Neural progenitor cell (in vitro differentiated cells): ENCODE measurements at regions not wholly inside any gene's neighbourhood (a gene's known extent, or its start where the extent isn't known, plus 50 kb on each side); places are given as distances from the start of the nearest gene placed in this dataset.

Experiments
- DNase-seq: peaks from one replicate; pipeline ENCODE4 v3.0.0-alpha.2; 2016; ENCODE audit warnings: low spot score
- H2AFZ ChIP-seq: fragments of 200-600 bp; sonication (generic); replicated peaks from 2 replicates; pipeline ENCODE4 v1.6.1; 2016; ENCODE audit warnings: antibody characterized with exemption
- H3F3A ChIP-seq: fragments of 200-600 bp; sonication (generic); 2 replicates; pipeline ENCODE4 v1.6.1; 2016; ENCODE audit warnings: antibody characterized with exemption, low read depth
- H3K27ac ChIP-seq: fragments of 200-600 bp; sonication (generic); 2 replicates; pipeline ENCODE4 v1.5.1; 2016; ENCODE audit warnings: mild to moderate bottlenecking
- H3K27me3 ChIP-seq: fragments of 200-600 bp; sonication (generic); 2 replicates; pipeline ENCODE4 v1.6.1; 2016; ENCODE audit warnings: mild to moderate bottlenecking, moderate library complexity
- H3K36me3 ChIP-seq: fragments of 200-600 bp; sonication (generic); 2 replicates; pipeline ENCODE4 v1.5.1; 2016
- H3K4me1 ChIP-seq: fragments of 200-600 bp; sonication (generic); 2 replicates; pipeline ENCODE4 v1.6.1; 2016; ENCODE audit warnings: mixed run types
- H3K4me2 ChIP-seq: fragments of 200-600 bp; sonication (generic); 2 replicates; pipeline ENCODE4 v1.6.1; 2016
- H3K4me3 ChIP-seq: fragments of 200-600 bp; sonication (generic); 2 replicates; pipeline ENCODE4 v1.5.1; 2016
- H3K79me2 ChIP-seq: fragments of 200-600 bp; sonication (generic); 2 replicates; pipeline ENCODE4 v1.6.1; 2016; ENCODE audit warnings: low read depth
- H3K9ac ChIP-seq: fragments of 200-600 bp; sonication (generic); 2 replicates; pipeline ENCODE4 v1.6.1; 2016
- H3K9me3 ChIP-seq: fragments of 200-600 bp; sonication (generic); 2 replicates; pipeline ENCODE4 v1.5.1; 2016; ENCODE audit warnings: low read depth
- H4K20me1 ChIP-seq: fragments of 200-600 bp; sonication (generic); 2 replicates; pipeline ENCODE4 v1.6.1; 2016; ENCODE audit warnings: low read depth
- H3K27ac Mint-ChIP-seq: 3 replicates; pipeline ENCODE4 v1.8.0; 2021; ENCODE audit warnings: mixed read lengths
- H3K27me3 Mint-ChIP-seq: 2 replicates; pipeline ENCODE4 v1.8.0; 2022; ENCODE audit warnings: low read depth, mild to moderate bottlenecking, inconsistent platforms, moderate library complexity, mixed read lengths; ENCODE audit not compliant: insufficient read depth
- H3K36me3 Mint-ChIP-seq: 3 replicates; pipeline ENCODE4 v1.8.0; 2021; ENCODE audit warnings: mixed read lengths
- H3K4me1 Mint-ChIP-seq: 3 replicates; pipeline ENCODE4 v1.8.0; 2021; ENCODE audit warnings: mixed read lengths
- H3K4me3 Mint-ChIP-seq: 3 replicates; pipeline ENCODE4 v1.8.0; 2021; ENCODE audit warnings: mild to moderate bottlenecking, moderate library complexity, mixed read lengths
- H3K9me3 Mint-ChIP-seq: 3 replicates; pipeline ENCODE4 v1.8.0; 2020; ENCODE audit warnings: mixed read lengths
- EZH2 ChIP-seq: fragments of 200-600 bp; sonication (generic); IDR thresholded peaks from 2 replicates; pipeline ENCODE4 v1.6.1; 2017; ENCODE audit warnings: antibody characterized with exemption, mild to moderate bottlenecking, moderate library complexity
- EZH2phosphoT487 ChIP-seq: fragments of 200-600 bp; sonication (generic); IDR thresholded peaks from 2 replicates; pipeline ENCODE4 v1.6.1; 2017; ENCODE audit warnings: antibody characterized with exemption
- TF ChIP-seq, protein P1 (sequence below): fragments of 200-600 bp; sonication (generic); IDR thresholded peaks from 2 replicates; pipeline ENCODE4 v1.5.1; 2017; ENCODE audit warnings: antibody characterized with exemption, mild to moderate bottlenecking

- peak; percentile 73 for DNase-seq
- Histone ChIP-seq H4K20me1 (no peaks in the 10 kb centered on the region), H3K4me3 (no peak overlapping the region), H3K9ac (no peak overlapping the region), H3K36me3 (no peaks in the 10 kb centered on the region), H3K4me1 (peaks cover 3% of the 10 kb centered on the region), H3K9me3 (no peaks in the 10 kb centered on the region), H3K27ac (no peak overlapping the region), H3F3A (no peaks in the 10 kb centered on the region), H2AFZ (no peak overlapping the region), H3K27me3 (no peaks in the 10 kb centered on the region), H3K4me2 (no peak overlapping the region), H3K79me2 (no peaks in the 10 kb centered on the region)
- Mint-ChIP-seq H3K27ac (peak overlapping the region; percentile 11), H3K9me3 (peaks cover 4% of the 10 kb centered on the region), H3K36me3 (no peaks in the 10 kb centered on the region), H3K27me3 (peaks cover 4% of the 10 kb centered on the region), H3K4me3 (no peak overlapping the region), H3K4me1 (peaks cover 5% of the 10 kb centered on the region)
- no peak for TF ChIP-seq EZH2phosphoT487
- TF ChIP-seq, protein P1, sequence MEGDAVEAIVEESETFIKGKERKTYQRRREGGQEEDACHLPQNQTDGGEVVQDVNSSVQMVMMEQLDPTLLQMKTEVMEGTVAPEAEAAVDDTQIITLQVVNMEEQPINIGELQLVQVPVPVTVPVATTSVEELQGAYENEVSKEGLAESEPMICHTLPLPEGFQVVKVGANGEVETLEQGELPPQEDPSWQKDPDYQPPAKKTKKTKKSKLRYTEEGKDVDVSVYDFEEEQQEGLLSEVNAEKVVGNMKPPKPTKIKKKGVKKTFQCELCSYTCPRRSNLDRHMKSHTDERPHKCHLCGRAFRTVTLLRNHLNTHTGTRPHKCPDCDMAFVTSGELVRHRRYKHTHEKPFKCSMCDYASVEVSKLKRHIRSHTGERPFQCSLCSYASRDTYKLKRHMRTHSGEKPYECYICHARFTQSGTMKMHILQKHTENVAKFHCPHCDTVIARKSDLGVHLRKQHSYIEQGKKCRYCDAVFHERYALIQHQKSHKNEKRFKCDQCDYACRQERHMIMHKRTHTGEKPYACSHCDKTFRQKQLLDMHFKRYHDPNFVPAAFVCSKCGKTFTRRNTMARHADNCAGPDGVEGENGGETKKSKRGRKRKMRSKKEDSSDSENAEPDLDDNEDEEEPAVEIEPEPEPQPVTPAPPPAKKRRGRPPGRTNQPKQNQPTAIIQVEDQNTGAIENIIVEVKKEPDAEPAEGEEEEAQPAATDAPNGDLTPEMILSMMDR = peak; percentile 70
- no peak for TF ChIP-seq EZH2
These were observed 1044.7 kb downstream of the BRD1 start for GRCh38 chr22:48782811-48783511.

GRCh38 chr22:48782326-48782725 lies 1045.3 kb downstream of the BRD1 start:
- Histone ChIP-seq H3K79me2 (no peaks in the 10 kb centered on the region), H3K4me3 (no peak overlapping the region), H3K9me3 (no peaks in the 10 kb centered on the region), H4K20me1 (no peaks in the 10 kb centered on the region), H3F3A (no peaks in the 10 kb centered on the region), H3K27me3 (no peaks in the 10 kb centered on the region), H3K36me3 (no peaks in the 10 kb centered on the region), H3K9ac (no peak overlapping the region), H3K4me1 (peaks cover 3% of the 10 kb centered on the region), H3K4me2 (no peak overlapping the region), H2AFZ (no peak overlapping the region), H3K27ac (no peak overlapping the region)
- H3K27me3 Mint-ChIP-seq = peaks cover 4% of the 10 kb centered on the region
- H3K36me3 Mint-ChIP-seq = no peaks in the 10 kb centered on the region
- no peak overlapping the region for H3K4me3 Mint-ChIP-seq
- H3K9me3 Mint-ChIP-seq = peaks cover 10% of the 10 kb centered on the region
- TF ChIP-seq, protein P1 = no peak
- no peak for TF ChIP-seq EZH2phosphoT487
- no peak for TF ChIP-seq EZH2
- peaks cover 5% of the 10 kb centered on the region for H3K4me1 Mint-ChIP-seq
- H3K27ac Mint-ChIP-seq = no peak overlapping the region
- DNase-seq = no peak

- Histone ChIP-seq H3K9ac (no peak overlapping the region), H3K27me3 (no peaks in the 10 kb centered on the region), H3K4me3 (no peak overlapping the region), H3K27ac (no peak overlapping the region), H2AFZ (no peak overlapping the region), H3K4me2 (no peak overlapping the region), H3K4me1 (peaks cover 3% of the 10 kb centered on the region), H3K36me3 (no peaks in the 10 kb centered on the region), H4K20me1 (no peaks in the 10 kb centered on the region), H3K79me2 (no peaks in the 10 kb centered on the region), H3K9me3 (no peaks in the 10 kb centered on the region), H3F3A (no peaks in the 10 kb centered on the region)
- Mint-ChIP-seq H3K27ac (no peak overlapping the region), H3K4me1 (peaks cover 5% of the 10 kb centered on the region), H3K27me3 (peaks cover 2% of the 10 kb centered on the region), H3K9me3 (peaks cover 14% of the 10 kb centered on the region), H3K4me3 (no peak overlapping the region), H3K36me3 (no peaks in the 10 kb centered on the region)
- TF ChIP-seq, protein P1 = no peak
- TF ChIP-seq EZH2 (no peak), EZH2phosphoT487 (no peak)
- DNase-seq = no peak
These were observed 1045.8 kb downstream of the BRD1 start for GRCh38 chr22:48781868-48782267.
